H1 (cell line): ENCODE measurements at regions not wholly inside any gene's neighbourhood (a gene's known extent, or its start where the extent isn't known, plus 50 kb on each side); places are given as distances from the start of the nearest gene placed in this dataset.

Source experiments
- CTCF ChIA-PET: fragments of 300-600 bp; sonication (Branson Sonifier 250); formaldehyde crosslinking; loops from one replicate; lab custom pipeline; 2021; ENCODE audit not compliant: partially characterized antibody; lab: Charles Lee
- POLR2A ChIA-PET: fragments of 300-600 bp; sonication (Branson Sonifier 250); formaldehyde crosslinking; loops from one replicate; lab custom pipeline; 2021; ENCODE audit warnings: inconsistent platforms; ENCODE audit not compliant: partially characterized antibody; lab: Charles Lee
- DNase-seq, 2 experiments: peaks; one replicate each; pipeline versions ENCODE4 v3.0.0 to v3.0.0-alpha.2; 2010 to 2022; ENCODE audit warnings: low spot score in 2 of 2, low read depth in 1 of 2, mixed read lengths in 1 of 2
- FAIRE-seq: peaks from 2 replicates; lab custom pipeline; 2011; peaks lifted over from hg19 to GRCh38; lab: Jason Lieb, UNC
- H2AFZ ChIP-seq: 2 replicates; pipeline ENCODE4 v1.8.1; 2012; ENCODE audit warnings: low read length, inconsistent platforms
- H2AK5ac ChIP-seq: 2 replicates; pipeline ENCODE4 v1.6.1; 2013; ENCODE audit warnings: low read depth, low read length
- H2BK120ac ChIP-seq: replicated peaks from 2 replicates; pipeline ENCODE3; 2013; ENCODE audit warnings: low read depth, low read length, inconsistent platforms
- H2BK12ac ChIP-seq: 2 replicates; pipeline ENCODE4 v1.6.1; 2013; ENCODE audit warnings: low read depth, low read length
- H2BK15ac ChIP-seq: 2 replicates; pipeline ENCODE4 v1.6.1; 2013; ENCODE audit warnings: low read length
- H2BK20ac ChIP-seq: 2 replicates; pipeline ENCODE4 v1.6.1; 2013; ENCODE audit warnings: low read length
- H2BK5ac ChIP-seq: 2 replicates; pipeline ENCODE4 v1.6.1; 2013; ENCODE audit warnings: low read depth, low read length
- H3K14ac ChIP-seq: 2 replicates; pipeline ENCODE4 v1.6.1; 2013; ENCODE audit warnings: inconsistent platforms; ENCODE audit not compliant: insufficient read length
- H3K18ac ChIP-seq: 2 replicates; pipeline ENCODE4 v1.6.1; 2013; ENCODE audit warnings: low read length; ENCODE audit errors: extremely low read depth
- H3K23ac ChIP-seq: 2 replicates; pipeline ENCODE4 v1.6.1; 2013; ENCODE audit warnings: inconsistent platforms; ENCODE audit not compliant: insufficient read length
- H3K23me2 ChIP-seq: 2 replicates; pipeline ENCODE4 v1.6.1; 2013; ENCODE audit warnings: low read depth, low read length
- H3K27ac ChIP-seq: 2 replicates; pipeline ENCODE4 v1.6.1; 2011; ENCODE audit warnings: low read depth, low read length, inconsistent platforms
- H3K27me3 ChIP-seq, 4 experiments: replicated peaks in 1 of 4; 1 replicate in 1 of 4; 2 replicates in 3 of 4; pipeline versions ENCODE4 v1.6.1 to v1.8.1; 2011 to 2013; ENCODE audit warnings: low read length in 3 of 4, mild to moderate bottlenecking in 3 of 4, inconsistent platforms in 2 of 4, mixed read lengths in 2 of 4, moderate library complexity in 1 of 4; ENCODE audit not compliant: control insufficient read depth in 3 of 4, insufficient read depth in 3 of 4; ENCODE audit errors: extremely low read depth in 1 of 4
- H3K36me3 ChIP-seq, 4 experiments: 2 replicates each; pipeline versions ENCODE4 v1.6.1 to v1.8.1; 2011 to 2013; ENCODE audit warnings: mild to moderate bottlenecking in 4 of 4, low read length in 3 of 4, moderate library complexity in 2 of 4, control low read depth in 1 of 4, inconsistent platforms in 1 of 4; ENCODE audit not compliant: insufficient read depth in 4 of 4, control insufficient read depth in 2 of 4
- H3K4ac ChIP-seq: replicated peaks from 2 replicates; pipeline ENCODE3; 2013; ENCODE audit warnings: low read length, low read depth, mixed read lengths, inconsistent platforms; ENCODE audit not compliant: insufficient read length
- H3K4me1 ChIP-seq, 4 experiments: replicated peaks in 1 of 4; 1 replicate in 1 of 4; 2 replicates in 3 of 4; pipeline versions ENCODE4 v1.6.1 to v1.8.1; 2011 to 2013; ENCODE audit warnings: low read length in 3 of 4, inconsistent platforms in 2 of 4, mixed read lengths in 1 of 4; ENCODE audit not compliant: insufficient read depth in 4 of 4, control insufficient read depth in 3 of 4
- H3K4me2 ChIP-seq, 2 experiments: 2 replicates each; pipeline versions ENCODE4 v1.6.1 to v1.8.1; 2011 to 2013; ENCODE audit warnings: low read depth in 2 of 2, low read length in 2 of 2, control low read depth in 1 of 2, inconsistent platforms in 1 of 2, mild to moderate bottlenecking in 1 of 2; ENCODE audit not compliant: insufficient read depth in 1 of 2
- H3K4me3 ChIP-seq, 4 experiments: fragments of 200-600, 300-600 bp in 1 of 4; sonication (generic), shearing (Covaris generic), sonication (Bioruptor Twin) in 1 of 4; 2 replicates each; pipeline versions ENCODE4 v1.5.1 to v1.8.1; 2011 to 2016; ENCODE audit warnings: low read length in 4 of 4, low read depth in 3 of 4, control low read depth in 2 of 4, inconsistent platforms in 2 of 4, mild to moderate bottlenecking in 2 of 4, mixed read lengths in 1 of 4, moderate library complexity in 1 of 4; ENCODE audit not compliant: insufficient read depth in 2 of 4; ENCODE audit errors: extremely low read depth in 1 of 4
- H3K56ac ChIP-seq: replicated peaks from 2 replicates; pipeline ENCODE3; 2013; ENCODE audit warnings: low read depth, mild to moderate bottlenecking, mixed read lengths, low read length, inconsistent platforms; ENCODE audit not compliant: insufficient read length
- H3K79me1 ChIP-seq: 2 replicates; pipeline ENCODE4 v1.6.1; 2013; ENCODE audit warnings: low read depth, low read length, control low read depth
- H3K79me2 ChIP-seq, 2 experiments: 2 replicates each; pipeline versions ENCODE4 v1.6.1 to v1.8.1; 2012 to 2013; ENCODE audit warnings: low read length in 2 of 2, mild to moderate bottlenecking in 2 of 2, inconsistent platforms in 1 of 2; ENCODE audit not compliant: insufficient read depth in 2 of 2, control insufficient read depth in 1 of 2
- H3K9ac ChIP-seq, 4 experiments: replicated peaks in 1 of 4; 1 replicate in 1 of 4; 2 replicates in 3 of 4; pipeline versions ENCODE4 v1.6.1 to v1.8.1; 2011 to 2013; ENCODE audit warnings: low read depth in 3 of 4, low read length in 3 of 4, control low read depth in 2 of 4, mild to moderate bottlenecking in 2 of 4, moderate library complexity in 2 of 4, inconsistent platforms in 1 of 4; ENCODE audit errors: extremely low read depth in 1 of 4
- H3K9me3 ChIP-seq, 2 experiments: 2 replicates each; pipeline versions ENCODE4 v1.6.1 to v1.8.1; 2012 to 2013; ENCODE audit warnings: mild to moderate bottlenecking in 2 of 2, moderate library complexity in 2 of 2, control low read depth in 1 of 2, inconsistent platforms in 1 of 2, low read depth in 1 of 2, low read length in 1 of 2, mixed read lengths in 1 of 2; ENCODE audit not compliant: insufficient read depth in 2 of 2
- H4K20me1 ChIP-seq, 2 experiments: replicated peaks in 1 of 2; 2 replicates each; pipeline versions ENCODE3 to v1.8.1; 2011 to 2013; ENCODE audit warnings: inconsistent platforms in 2 of 2, low read length in 2 of 2, mild to moderate bottlenecking in 1 of 2; ENCODE audit not compliant: insufficient read depth in 2 of 2, control insufficient read depth in 1 of 2
- H4K5ac ChIP-seq: 2 replicates; pipeline ENCODE4 v1.6.1; 2013; ENCODE audit warnings: low read length, low read depth, mixed read lengths, inconsistent platforms; ENCODE audit not compliant: insufficient read length
- H4K8ac ChIP-seq: 2 replicates; pipeline ENCODE4 v1.8.0; 2013; ENCODE audit warnings: mild to moderate bottlenecking, moderate library complexity, low read length, inconsistent platforms; ENCODE audit not compliant: insufficient read depth; ENCODE audit errors: extremely low read depth
- H4K91ac ChIP-seq: replicated peaks from 2 replicates; pipeline ENCODE3; 2013; ENCODE audit warnings: low read length, mixed read lengths, inconsistent platforms; ENCODE audit not compliant: insufficient read length
- KDM1A ChIP-seq: fragments of 200-600, 300-600 bp; sonication (generic); IDR thresholded peaks from 2 replicates; pipeline ENCODE4 v1.7.1; 2016; ENCODE audit warnings: mild to moderate bottlenecking, low read length, borderline replicate concordance
- SP2 ChIP-seq: IDR thresholded peaks from 2 replicates; pipeline ENCODE4 v1.6.1; 2012; ENCODE audit warnings: mild to moderate bottlenecking, low read length, inconsistent platforms
- WGBS, 2 experiments: shearing (Covaris generic) in 1 of 2; methylation state at CpG; one replicate each; pipeline versions ENCODE4 v1.1.6 to v1.1.7; 2013 to 2015; ENCODE audit warnings: low lambda C conversion rate in 2 of 2, mixed read lengths in 2 of 2, inconsistent platforms in 1 of 2, low coverage in 1 of 2, missing lambda C conversion rate in 1 of 2; ENCODE audit not compliant: insufficient replicate concordance in 2 of 2, insufficient coverage in 1 of 2, insufficient read length in 1 of 2; ENCODE audit errors: extremely low coverage in 1 of 2, missing lambda C conversion rate in 1 of 2; 5-methylcytosine and 5-hydroxymethylcytosine counted together

DNA sequence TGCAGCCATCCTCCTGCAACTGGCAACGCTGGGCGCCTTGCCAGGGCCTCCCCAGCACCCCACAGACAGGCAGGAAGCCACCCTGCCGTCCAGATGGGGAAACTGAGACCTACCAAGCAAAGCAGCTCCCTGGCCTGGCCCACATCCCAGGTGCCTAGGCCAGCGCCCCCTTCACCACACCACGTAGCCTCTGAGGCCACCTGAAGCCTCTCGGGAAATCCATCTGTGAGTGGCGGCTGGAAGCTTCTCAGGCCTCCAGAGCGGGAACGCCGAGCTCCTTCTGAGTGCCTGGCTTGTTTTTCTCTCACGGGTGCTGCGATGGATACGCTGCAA is 58.7 kb downstream of the UNCX start:
- Histone ChIP-seq H3K4me2 (no peak overlapping the region; a peak in 1 of 4 replicates), H2BK20ac (no peak overlapping the region)

More for the DNA sequence above, 58.7 kb downstream of the UNCX start:
- no peak overlapping the region for H3K4me3 ChIP-seq
- no peak overlapping the region for H3K18ac ChIP-seq
- DNase-seq, result no peak
- H3K79me2 ChIP-seq, result no peaks in the 10 kb centered on the region
- H2BK5ac ChIP-seq, result peak overlapping the region; percentile 24; the same call in 1 of the 2 replicates
- no peaks in the 10 kb centered on the region for H4K20me1 ChIP-seq
- H3K27me3 ChIP-seq, result peaks cover 0 to 28% (median 21%) of the 10 kb centered on the region in 4 experiments; a peak in 6 of 7 replicates
- no peaks in the 10 kb centered on the region for H3K9me3 ChIP-seq
- POLR2A ChIA-PET, result interaction anchor here (1.4 kb wide), 1 partner anchor 10 kb away, joined by 3 read pairs; no protein-coding TSS in a partner anchor
- CTCF ChIA-PET, result interaction anchor here (0.7 to 1.4 kb wide), 10 partner anchors 26 to 113 kb away, joined by 3 to 4 read pairs (median 3); no protein-coding TSS in a partner anchor
- H3K14ac ChIP-seq, result no peak overlapping the region
- H4K8ac ChIP-seq, result no peak overlapping the region
- no peak overlapping the region for H3K4ac ChIP-seq
- peaks cover 10% of the 10 kb centered on the region; the same call in 1 of the 2 replicates for H3K23me2 ChIP-seq
- H3K23ac ChIP-seq, result no peak overlapping the region
- no peak overlapping the region for H3K27ac ChIP-seq
- no peaks in the 10 kb centered on the region for H3K36me3 ChIP-seq
- no peak overlapping the region for H4K5ac ChIP-seq
- H2BK120ac ChIP-seq, result no peak overlapping the region
- H3K4me1 ChIP-seq, result peaks cover 0 to 6% (median 0%) of the 10 kb centered on the region in 4 experiments; a peak in 2 of 7 replicates
- no peak overlapping the region for H3K9ac ChIP-seq
- FAIRE-seq, result no peak
- no peak overlapping the region for H2AFZ ChIP-seq
- H4K91ac ChIP-seq, result no peak overlapping the region
- no peak overlapping the region for H2BK15ac ChIP-seq
- H2BK12ac ChIP-seq, result no peak overlapping the region
- TF ChIP-seq SP2, result no peak
- peak; percentile 35; the same call in 1 of the 2 replicates for TF ChIP-seq KDM1A
- no peak overlapping the region for H3K56ac ChIP-seq
- WGBS, 2 experiments, result 89% methylated on average over 12 of the region's 13 CpGs; no CpG with 5 or more reads in 1 of the 2 experiments
- no peak overlapping the region for H2AK5ac ChIP-seq
- no peaks in the 10 kb centered on the region for H3K79me1 ChIP-seq
